ENCODE measurements at regions not wholly inside any gene's neighbourhood (a gene's known extent, or its start where the extent isn't known, plus 50 kb on each side); places are given as distances from the start of the nearest gene placed in this dataset.

DNA sequence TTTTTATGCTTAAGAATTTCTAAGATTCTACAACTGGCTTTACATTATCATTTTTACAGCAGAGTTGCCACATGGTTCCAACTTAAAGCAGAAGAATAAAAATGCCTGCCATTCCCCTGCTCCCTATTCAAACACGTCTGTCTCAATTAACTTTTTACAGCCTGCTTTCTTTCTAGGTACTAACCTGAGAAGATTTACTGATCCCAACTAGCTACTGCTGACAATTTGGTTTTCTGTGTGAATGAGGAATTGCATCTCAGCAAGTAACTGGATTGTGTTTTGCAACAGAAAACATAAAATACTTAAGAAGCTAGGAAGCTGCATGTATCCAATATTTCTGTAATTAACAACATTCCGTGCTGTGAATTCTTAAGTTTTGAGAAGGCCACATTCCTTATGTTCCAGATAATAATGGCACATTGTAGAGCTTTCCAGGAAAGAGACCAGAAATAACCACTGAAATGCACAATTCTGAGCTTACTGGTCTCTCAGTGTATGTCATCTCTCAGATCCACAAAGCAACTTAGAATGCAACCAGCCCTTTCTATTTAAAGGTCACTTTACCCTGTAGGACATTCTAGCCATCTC is 306.8 kb upstream of the NMUR2 start:
- Histone ChIP-seq H3K27me3 (no peaks in the 10 kb centered on the region), H3K4me1 (no peaks in the 10 kb centered on the region), H3K4me3 (no peak overlapping the region), H3K36me3 (no peaks in the 10 kb centered on the region), H3K9me3 (no peaks in the 10 kb centered on the region), H3K27ac (no peak overlapping the region)
- no peak for DNase-seq
- ATAC-seq (ENCODE audit: low FRiP score in 2 of 2), result no peak
- whole genome bisulfite sequencing, 2 donors, result 57% methylated on average over 2 of the region's 2 CpGs
- TF ChIP-seq, protein P1, sequence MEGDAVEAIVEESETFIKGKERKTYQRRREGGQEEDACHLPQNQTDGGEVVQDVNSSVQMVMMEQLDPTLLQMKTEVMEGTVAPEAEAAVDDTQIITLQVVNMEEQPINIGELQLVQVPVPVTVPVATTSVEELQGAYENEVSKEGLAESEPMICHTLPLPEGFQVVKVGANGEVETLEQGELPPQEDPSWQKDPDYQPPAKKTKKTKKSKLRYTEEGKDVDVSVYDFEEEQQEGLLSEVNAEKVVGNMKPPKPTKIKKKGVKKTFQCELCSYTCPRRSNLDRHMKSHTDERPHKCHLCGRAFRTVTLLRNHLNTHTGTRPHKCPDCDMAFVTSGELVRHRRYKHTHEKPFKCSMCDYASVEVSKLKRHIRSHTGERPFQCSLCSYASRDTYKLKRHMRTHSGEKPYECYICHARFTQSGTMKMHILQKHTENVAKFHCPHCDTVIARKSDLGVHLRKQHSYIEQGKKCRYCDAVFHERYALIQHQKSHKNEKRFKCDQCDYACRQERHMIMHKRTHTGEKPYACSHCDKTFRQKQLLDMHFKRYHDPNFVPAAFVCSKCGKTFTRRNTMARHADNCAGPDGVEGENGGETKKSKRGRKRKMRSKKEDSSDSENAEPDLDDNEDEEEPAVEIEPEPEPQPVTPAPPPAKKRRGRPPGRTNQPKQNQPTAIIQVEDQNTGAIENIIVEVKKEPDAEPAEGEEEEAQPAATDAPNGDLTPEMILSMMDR (IDR thresholded peaks at IDR 0.05), result no peak
- TF ChIP-seq EP300 (IDR thresholded peaks at IDR 0.05) (no peak), POLR2AphosphoS5 (IDR thresholded peaks at IDR 0.05) (no peak), POLR2A (IDR thresholded peaks at IDR 0.05) (no peak)

DNA sequence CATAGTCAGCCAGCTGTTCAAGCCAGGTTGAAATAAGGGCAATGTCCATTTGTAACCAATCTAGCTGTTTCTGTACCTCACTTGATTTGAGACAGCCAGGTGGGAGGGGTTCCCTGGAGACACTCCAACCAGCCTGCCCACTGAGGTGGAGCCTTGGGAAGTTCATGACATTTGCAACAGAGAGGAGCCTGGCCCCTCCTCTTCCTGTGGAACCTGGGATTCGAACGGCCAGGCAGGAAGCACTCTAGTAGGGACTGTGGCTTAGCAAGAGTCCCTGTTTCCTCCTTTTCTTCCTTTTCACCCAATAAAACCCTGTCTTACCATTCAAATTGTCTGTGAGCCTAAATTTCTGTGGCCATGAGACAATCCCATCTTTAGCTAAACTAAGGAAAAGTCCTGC is 312.3 kb upstream of the NMUR2 start:
- no peak for ATAC-seq (ENCODE audit: low FRiP score in 2 of 2)
- Histone ChIP-seq H3K27ac (no peak overlapping the region), H3K36me3 (no peaks in the 10 kb centered on the region), H3K4me1 (no peaks in the 10 kb centered on the region), H3K9me3 (peaks cover 0 to 13% (median 0%) of the 10 kb centered on the region in 4 donors), H3K4me3 (no peak overlapping the region), H3K27me3 (no peaks in the 10 kb centered on the region)
- TF ChIP-seq, protein P1 (IDR thresholded peaks at IDR 0.05), result no peak
- TF ChIP-seq POLR2AphosphoS5 (IDR thresholded peaks at IDR 0.05) (no peak), EP300 (IDR thresholded peaks at IDR 0.05) (no peak), POLR2A (IDR thresholded peaks at IDR 0.05) (no peak)
- WGBS, 2 donors, result 28 to 37% methylated on average over 2 of the region's 2 CpGs
- DNase-seq, result no peak

DNA sequence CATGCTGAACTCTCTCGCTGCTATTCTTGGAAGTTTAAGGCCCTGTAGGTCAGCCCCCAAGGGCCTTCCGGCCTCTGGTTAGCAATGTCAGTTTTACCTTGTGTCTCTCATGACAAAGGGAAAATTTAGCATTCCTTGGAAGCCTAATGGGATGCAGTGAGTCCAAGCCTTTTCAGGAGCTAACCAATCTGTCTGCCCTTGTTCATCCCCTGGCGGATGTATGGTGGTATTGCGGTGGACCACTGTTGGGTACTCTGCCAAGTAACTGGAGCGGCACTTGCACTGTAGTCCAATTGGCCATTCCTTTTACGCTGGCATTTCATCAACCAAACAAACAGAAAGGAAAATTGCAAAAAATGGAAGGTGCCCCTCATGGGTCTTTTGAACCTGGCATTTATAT is 318.4 kb upstream of the NMUR2 start:
- Histone ChIP-seq H3K4me1 (no peaks in the 10 kb centered on the region), H3K9me3 (peaks cover 0 to 29% (median 2%) of the 10 kb centered on the region in 4 donors), H3K27ac (no peak overlapping the region), H3K36me3 (no peaks in the 10 kb centered on the region), H3K4me3 (no peak overlapping the region), H3K27me3 (no peaks in the 10 kb centered on the region)
- TF ChIP-seq POLR2A (IDR thresholded peaks at IDR 0.05) (no peak), POLR2AphosphoS5 (IDR thresholded peaks at IDR 0.05) (no peak), EP300 (IDR thresholded peaks at IDR 0.05) (no peak)
- TF ChIP-seq, protein P1 (IDR thresholded peaks at IDR 0.05), result no peak
- WGBS, 2 donors, result 87 to 93% methylated on average over 6 of the region's 6 CpGs
- no peak for DNase-seq
- no peak for ATAC-seq (ENCODE audit: low FRiP score in 2 of 2)

DNA sequence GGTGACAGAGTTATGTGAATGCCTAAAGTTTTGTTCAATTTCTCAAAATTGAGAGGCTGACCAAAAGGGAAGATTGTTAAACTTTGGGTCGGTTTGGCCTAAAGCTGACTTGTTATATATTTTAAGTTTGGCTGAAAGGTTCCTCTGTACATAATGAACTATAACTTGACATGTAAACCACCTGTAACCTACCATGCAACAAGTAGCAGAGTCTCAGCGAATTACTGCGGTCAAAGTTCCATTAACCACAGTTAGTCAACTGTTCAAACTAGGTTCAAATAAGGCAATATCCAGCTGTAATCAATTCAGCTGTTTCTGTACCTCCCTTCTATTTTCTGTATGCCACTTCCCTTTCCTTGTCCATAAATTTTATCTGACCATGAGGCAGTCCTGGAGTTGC is 325.1 kb upstream of the NMUR2 start:
- no peak overlapping the region for H3K4me3 ChIP-seq
- H3K36me3 ChIP-seq, result no peaks in the 10 kb centered on the region
- H3K4me1 ChIP-seq, result no peaks in the 10 kb centered on the region
- H3K9me3 ChIP-seq, result no peaks in the 10 kb centered on the region
- WGBS, 2 donors, result 92 to 94% methylated on average over 3 of the region's 3 CpGs
- DNase-seq (no peak), ATAC-seq (ENCODE audit: low FRiP score in 2 of 2) (no peak)
- H3K27ac ChIP-seq, result no peak overlapping the region
- TF ChIP-seq, protein P1 (IDR thresholded peaks at IDR 0.05), result no peak
- TF ChIP-seq POLR2A (IDR thresholded peaks at IDR 0.05), result no peak
- TF ChIP-seq POLR2AphosphoS5 (IDR thresholded peaks at IDR 0.05), result no peak
- TF ChIP-seq EP300 (IDR thresholded peaks at IDR 0.05), result no peak
- H3K27me3 ChIP-seq, result no peaks in the 10 kb centered on the region

DNA sequence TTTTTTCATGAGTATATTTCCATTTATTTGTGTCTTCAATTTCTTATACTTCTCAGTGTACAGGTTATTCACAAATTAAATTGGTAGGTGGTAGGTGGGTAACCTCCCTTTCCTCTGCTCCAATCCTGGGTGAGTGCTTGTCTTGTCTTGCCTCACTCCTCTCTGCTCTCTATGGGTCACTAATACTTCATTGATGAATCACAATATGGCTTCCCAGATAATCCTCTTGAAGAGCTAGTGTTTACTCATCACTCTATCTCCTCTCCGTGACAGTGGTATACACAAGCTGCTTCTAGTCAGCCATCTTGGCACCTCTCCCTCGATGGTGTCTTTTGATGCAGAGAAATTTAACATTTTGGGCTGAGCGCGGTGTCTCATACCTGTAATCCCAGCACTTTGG is 331.8 kb upstream of the NMUR2 start:
- Histone ChIP-seq H3K36me3 (no peaks in the 10 kb centered on the region), H3K9me3 (peaks cover 0 to 16% (median 5%) of the 10 kb centered on the region in 4 donors), H3K27ac (no peak overlapping the region), H3K27me3 (no peaks in the 10 kb centered on the region), H3K4me1 (no peaks in the 10 kb centered on the region), H3K4me3 (no peak overlapping the region)
- WGBS, 2 donors, result 85 to 88% methylated on average over 4 of the region's 4 CpGs
- TF ChIP-seq POLR2A (IDR thresholded peaks at IDR 0.05) (no peak), EP300 (IDR thresholded peaks at IDR 0.05) (no peak), POLR2AphosphoS5 (IDR thresholded peaks at IDR 0.05) (no peak)
- TF ChIP-seq, protein P1 (IDR thresholded peaks at IDR 0.05), result no peak
- ATAC-seq (ENCODE audit: low FRiP score in 2 of 2), result no peak
- DNase-seq, result no peak

Measured in upper lobe of left lung (tissue), 6 donors.